ENCODE measurements at regions not wholly inside any gene's neighbourhood (a gene's known extent, or its start where the extent isn't known, plus 50 kb on each side); places are given as distances from the start of the nearest gene placed in this dataset.
"Not testable (repeated sequence)": the region's sequence is repeated elsewhere in the genome, so short reads cannot be mapped to it uniquely, and the experiment has no call there.

DNA sequence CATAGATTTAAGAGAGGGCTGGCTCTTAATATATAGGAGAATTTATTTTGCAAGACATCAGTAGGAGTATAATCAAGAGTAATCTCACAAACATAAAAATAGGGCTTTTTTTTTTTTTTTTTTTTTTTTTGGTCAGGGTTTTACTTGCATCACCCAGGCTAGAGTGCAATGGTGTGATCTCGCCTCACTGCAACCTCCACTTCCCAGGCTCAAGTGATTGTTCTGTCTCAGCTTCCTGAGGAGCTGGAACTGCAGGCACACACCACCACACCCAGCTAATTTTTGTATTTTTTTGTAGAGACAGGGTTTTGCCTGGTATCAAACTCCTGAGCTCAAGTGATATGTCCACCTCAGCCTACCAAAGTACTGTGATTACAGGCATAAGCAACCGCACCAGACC lies 535.3 kb downstream of the CCSER2 start:
- DNase-seq: no peak

DNA sequence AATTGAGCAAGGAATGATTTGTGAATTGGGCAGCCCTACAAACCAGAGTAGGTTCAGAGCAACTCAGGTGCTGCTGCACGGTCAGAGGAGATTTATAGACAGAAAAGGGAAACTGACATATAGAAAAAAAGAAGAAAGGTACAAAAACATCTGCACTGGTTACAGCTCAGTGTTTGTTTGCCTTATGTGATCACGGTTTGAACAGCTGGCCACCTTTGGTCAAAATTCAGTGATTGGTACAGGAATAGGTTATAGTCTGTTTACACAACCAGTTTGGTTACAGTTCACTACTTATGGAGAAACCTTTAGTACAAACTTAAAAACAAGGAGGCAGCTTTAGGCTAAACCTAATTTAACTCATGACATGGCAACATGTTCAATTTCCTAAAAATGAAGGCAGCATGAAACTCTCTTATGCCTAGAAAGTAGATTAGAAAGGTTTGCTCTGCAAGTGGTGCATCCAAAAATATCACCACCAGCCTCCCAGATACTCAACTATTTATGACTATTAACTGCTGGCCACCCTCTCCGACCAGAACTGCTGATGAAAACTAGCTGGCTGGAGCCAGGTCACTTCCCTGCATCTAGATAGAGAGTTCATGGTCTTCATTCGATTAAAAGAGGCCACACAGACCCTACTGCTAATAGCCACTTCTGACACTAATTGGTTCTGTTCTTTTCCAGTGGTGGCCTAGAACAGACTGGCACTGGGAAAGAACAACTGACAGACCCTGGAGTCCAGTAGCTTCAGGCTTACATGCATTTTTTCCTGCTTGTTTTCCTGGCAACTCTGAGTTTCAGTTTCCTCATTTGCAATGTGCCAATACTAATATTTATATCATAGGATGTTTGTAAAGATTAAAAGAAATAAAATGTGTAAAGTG lies 548.0 kb downstream of the CCSER2 start:
- DNase-seq: no peak

DNA sequence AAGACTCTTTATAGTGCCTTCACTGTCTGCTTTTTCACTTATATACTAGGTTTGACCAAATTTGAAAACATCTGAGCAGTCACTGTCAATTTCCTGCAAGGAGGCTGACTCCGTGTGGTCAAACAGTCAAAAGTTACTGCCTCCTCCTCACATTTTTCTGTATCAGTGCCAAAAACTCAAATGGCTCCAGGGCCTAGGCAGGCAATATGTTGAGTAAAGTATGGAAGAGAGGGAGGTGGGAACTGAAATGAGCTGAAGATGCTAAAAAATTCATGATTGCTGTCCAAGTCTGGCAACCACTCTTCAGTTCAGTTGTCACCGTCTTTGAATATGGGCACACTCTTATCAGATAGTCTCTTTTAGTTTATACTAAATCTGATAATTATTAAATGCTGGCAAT lies 551.6 kb downstream of the CCSER2 start:
- DNase-seq: no peak

DNA sequence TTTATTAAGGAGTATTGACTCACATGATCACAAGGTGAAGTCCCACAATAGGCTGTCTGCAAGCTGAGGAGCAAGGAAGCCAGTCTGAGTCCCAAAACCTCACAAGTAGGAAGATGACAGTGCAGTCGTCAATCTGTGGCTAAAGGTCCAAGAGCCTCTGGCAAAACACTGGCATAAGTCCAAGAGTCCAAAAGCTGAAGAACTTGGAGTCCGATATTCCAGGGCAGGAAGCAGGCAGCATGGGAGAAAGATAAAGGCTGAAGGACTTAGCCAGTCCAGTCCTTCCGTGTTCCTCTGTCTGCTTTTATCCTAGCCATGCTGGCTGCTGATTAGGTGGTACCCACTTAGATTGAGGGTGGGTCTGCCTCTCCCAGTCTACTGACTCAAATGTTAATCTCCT lies 553.3 kb downstream of the CCSER2 start:
- not testable (repeated sequence) for DNase-seq

DNA sequence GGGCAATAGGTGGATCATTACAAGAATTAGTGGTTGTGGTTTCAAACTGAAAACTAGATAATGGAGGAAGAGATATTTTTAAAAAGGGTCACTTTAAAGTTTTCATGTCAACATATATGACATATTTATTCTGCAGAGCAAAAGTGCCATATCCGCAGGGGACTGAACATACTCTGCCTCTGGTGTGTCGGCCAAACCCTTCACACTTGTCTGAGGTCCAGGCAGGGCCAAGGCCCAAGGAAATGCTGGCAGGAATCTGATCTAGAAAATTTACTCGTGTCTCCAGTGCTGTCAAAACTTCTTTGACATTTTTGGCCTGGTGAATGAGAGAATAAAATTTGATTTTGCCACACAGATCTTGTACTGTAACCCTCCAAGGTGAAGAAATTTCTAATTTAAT lies 562.3 kb downstream of the CCSER2 start:
- no peak for DNase-seq

DNA sequence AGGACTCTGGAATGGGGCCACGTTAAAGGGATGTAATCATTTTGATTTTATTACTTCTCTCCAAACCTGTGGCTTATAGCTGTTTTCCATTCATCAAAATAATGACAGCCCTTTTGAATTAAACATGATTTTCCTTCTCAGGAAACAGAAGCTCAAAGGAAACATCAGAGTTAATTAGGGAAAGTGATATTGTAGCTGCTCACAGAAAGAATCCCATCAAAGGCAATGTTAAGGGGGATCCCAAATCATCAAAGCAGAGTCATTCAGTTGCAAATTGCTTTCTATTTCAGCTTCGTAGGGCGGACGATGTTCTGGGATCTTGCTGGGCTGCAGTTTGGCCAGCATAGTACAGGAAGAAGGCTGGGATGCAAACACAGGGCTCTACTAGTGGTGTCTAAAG lies 563.2 kb downstream of the CCSER2 start:
- DNase-seq: no peak

DNA sequence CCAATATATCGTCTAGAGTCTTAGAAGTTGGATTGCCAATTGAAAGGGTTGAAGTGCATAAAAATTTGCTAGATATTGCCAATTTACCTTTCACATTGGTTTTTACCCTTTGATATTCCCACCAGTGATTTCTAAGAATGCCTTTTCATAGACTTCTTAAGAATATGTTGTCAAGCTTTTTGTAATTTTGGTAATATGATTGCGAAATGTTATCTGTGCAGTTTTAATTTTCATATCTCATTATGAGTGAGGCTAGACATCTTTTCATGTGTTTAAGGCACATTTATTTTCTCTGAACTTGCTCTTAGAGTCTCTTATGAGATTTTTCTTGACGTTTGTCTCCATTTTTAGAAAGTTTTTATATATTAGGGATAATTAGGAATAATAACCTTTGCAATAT lies 567.2 kb downstream of the CCSER2 start:
- no peak for DNase-seq

DNA sequence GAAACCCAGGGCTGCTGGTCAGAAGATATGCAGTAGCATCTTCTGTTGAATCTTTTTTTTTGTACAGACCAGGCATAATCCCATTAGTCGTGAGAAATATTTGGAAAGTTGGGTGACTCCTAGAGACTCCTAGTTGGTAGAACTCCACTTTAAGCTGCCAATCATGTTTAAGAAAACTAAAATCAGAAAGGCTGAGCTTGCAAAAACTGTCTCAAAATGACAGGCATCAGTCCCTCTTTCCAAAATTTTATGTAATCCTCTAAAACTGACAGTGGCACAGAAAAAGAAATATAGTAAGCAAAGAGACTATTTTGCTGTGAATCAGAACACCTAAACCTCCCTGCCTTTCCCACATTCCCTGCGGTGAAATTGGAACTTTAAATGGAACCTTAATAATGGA lies 568.5 kb downstream of the CCSER2 start:
- no peak for DNase-seq

DNA sequence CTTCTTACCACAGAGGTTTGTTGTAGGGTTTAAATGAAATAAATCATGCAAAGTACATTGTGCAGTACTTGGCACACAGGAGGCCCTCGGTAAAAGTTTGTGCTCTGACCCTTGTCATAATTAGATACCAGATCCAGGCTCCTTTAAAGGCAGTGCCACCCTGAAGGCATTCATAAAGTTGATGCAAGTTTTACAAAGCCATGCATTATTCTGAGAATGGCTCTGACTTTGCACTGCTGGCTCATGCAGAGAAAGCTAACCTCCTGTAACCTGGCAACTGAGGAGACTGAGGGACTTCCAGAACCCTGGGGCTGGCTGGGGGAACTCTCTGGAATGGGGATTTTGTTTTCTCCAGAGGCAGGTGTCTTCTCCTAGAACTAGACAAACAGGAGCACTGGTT lies 570.9 kb downstream of the CCSER2 start:
- DNase-seq: no peak

DNA sequence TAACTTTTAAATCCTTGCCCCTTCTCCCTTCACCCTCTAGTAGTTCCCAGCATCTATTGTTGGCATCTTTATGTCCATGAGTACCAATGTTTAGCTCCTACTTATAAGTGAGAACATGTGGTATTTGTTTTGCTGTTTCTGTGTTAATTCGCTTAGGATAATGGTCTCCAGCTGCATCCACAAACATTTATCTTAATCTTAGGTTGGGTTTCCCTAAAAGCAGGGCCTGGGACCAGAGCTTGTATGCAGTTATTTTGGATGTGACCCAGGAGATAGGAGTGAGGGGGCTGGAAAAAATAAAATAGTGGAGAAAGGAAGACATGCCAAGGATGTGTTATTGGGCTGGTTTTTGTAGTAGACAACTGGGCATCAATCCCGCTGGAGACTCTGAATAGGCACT lies 571.8 kb downstream of the CCSER2 start:
- no peak for DNase-seq

DNA sequence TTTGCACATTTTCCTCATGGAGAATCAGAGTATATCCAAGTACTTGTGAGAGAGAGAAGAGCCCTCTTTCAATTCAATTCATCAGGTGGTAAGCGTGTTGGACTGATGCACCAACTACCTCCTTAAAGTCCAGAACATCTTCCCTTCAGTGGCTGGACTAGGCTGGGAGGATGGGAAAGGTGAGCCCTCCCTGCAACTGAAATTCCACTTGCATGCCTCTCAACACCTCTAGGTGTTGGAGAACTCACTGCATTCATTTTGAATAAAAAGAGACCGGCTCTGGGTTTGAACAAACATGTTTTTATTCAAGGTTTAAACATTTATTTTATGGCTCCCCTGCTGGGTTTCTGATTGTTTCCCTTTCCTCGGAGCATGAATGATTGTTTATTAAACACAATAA lies 573.5 kb downstream of the CCSER2 start:
- DNase-seq: no peak

DNA sequence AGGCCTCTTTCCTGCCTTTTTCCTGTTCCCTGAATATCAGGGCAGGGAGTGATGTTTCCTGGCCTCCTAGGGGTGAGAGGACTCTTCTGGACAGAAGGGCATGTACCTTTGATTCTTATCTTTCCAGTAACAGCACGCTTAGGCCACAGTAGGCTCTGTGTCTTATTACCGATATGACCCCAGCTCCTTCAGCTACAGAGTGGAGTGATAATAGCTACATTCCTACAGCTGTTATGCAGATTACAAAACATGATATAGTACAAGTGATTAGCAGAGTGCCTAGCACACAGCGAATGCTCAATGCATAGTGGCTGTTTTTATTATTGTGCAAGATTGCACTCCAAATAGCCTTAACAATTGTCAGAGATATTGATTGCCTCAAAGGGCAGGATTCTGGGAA lies 574.2 kb downstream of the CCSER2 start:
- no peak for DNase-seq

DNA sequence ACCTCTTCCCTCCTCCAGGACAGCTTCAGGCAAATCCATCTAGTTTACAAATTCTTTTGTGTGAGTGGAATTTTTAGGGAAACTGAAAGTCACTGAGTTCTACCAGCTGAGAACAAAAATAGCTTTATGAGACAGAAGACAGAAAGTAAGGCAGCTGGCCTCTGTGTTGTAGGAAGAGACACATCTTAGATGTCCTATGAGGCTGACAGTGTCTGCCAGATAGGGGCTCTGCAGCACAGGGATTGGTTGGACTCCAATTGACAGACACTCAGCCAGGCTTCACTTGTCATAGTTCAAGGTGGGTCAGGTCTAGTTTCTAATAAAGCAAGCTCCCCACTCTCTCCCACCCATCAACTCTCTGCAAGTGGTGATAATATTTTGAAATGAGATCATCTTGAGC lies 574.9 kb downstream of the CCSER2 start:
- no peak for DNase-seq

DNA sequence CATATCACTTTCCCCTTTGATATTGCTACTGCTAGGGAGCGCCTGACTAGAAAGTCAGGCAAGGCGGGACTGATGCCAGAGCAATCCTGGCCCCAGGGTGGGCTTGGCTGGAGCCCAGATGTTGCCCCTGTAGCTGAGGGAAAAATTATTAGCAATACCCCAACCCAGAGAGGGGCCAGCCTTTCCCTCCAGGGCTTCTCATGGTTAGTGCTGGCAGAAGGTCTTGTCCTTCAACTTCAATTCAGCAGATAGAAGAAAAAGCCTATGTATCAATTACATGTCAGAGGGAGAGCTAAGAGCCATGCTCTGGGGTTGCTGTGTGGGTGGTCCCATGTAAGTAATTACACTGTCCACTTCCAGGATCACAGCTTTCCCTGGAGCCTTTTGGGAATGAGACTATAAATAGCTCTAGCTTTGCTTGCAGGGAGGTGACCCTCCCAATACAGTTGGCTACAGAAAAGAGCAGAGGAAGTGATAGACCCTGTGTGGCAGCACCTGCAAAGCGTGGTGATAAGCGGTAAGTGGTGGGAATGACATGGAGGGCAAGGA lies 579.1 kb downstream of the CCSER2 start:
- DNase-seq: no peak

DNA sequence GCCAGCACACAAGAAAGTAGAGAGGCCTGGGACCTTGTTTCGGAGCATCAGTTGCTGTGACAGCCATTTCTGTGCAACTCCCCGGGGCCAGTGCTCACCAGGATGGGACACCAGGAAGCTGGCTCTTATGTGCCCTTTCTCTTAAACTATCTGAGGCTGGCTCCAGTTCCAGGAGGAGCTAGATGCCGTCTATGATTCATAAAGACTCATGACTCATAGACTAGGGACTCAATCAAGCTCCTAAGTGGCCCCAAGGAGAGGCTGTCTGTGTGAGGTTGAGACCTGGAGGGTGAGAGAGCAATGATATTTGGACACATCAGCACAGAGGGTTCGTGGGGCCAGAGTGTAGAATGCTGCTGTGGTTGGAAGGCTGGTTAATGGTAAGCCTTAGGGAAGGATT lies 580.1 kb downstream of the CCSER2 start:
- no peak for DNase-seq

DNA sequence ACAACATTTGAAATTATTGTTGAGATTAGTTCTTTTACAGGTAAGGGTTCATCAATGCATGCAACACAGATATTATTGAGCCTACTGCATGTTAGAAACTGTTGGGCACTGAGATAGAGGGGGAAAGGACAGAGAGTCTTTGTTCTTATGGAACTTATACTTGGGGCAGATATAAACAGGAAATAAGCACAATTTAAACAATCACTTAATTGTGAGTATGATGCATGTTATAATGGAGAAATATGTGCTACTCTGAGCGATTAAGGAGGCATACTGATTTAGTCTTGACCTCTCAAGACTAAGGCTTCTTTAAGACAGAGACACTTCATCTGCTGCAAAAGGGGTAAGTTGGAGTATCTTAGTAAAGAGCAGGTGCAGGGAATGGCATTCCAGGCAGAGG lies 593.3 kb downstream of the CCSER2 start:
- DNase-seq: no peak

DNA sequence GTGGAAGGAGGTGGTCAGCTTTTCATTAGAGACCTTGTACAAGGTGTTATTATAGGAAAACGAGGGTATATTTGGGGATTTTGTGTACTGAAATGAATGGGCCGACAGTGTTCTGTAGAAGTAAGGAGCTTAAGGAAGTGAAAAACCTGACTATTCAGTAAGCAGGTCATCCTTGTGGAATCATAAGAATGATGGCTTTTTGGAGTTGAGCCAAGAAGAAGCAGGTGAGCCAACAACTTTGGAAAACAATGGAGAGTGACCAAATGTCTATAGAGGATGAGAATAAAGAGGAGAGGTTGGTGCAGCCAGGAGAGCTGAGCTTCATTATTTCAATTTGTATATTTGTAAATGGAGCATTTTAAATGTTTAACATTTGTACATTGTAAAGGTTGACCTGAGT lies 595.7 kb downstream of the CCSER2 start:
- DNase-seq: no peak

DNA sequence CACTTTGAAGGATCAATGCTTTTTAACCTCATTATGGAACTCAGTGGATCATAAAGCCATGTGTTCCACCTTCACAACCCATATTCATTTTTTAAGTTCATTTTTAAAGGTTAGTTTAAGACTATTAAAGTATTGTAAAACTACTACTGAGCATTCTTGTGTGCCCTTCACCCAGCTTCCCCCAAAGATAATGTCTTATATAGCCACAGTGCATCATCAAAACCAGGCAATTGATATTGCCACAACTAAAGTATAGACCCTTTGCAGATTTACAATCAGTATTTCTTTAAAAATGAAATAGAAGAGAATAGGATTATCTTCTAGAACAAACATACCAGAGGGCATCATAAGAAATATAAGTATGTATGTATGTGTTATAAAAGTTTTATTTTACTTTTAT lies 597.1 kb downstream of the CCSER2 start:
- DNase-seq: no peak

DNA sequence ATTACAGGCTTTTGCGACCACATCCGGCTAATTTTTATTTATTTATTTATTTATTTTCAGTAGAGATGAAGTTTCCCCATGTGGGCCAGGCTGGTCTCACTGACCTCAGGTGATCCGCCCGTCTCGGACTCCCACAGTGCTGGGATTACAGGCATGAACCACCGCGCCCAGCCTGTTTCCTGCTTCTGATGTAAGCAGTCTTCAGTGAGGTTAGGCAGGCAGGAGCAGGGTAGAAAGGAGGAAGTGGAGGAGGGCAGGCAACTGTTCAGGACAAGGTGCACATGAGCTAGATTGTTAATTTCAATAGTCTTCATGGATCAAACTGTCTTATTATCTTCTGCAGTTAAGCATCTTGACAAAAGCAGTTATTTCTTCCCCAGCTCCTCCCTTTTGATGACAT lies 605.0 kb downstream of the CCSER2 start:
- no peak for DNase-seq

DNA sequence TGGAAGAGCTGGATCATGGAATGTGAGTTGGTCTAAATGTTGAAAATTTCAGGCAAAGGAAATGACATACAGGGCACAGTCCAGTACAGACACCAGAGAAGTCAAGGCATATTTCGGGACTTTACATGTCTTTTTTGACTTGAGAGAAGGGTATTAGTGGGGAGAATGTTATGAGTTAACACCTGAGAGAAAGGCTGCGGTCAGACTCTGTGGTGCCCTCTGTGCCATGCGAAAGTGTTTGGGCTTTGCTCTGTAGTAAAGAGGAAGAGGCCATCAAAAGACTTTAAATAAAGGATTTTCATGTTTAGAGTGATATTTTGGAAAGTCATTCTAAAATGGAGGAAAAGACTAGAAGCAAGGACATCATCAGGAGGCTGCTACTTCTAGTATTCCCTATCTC lies 607.4 kb downstream of the CCSER2 start:
- DNase-seq: no peak

DNA sequence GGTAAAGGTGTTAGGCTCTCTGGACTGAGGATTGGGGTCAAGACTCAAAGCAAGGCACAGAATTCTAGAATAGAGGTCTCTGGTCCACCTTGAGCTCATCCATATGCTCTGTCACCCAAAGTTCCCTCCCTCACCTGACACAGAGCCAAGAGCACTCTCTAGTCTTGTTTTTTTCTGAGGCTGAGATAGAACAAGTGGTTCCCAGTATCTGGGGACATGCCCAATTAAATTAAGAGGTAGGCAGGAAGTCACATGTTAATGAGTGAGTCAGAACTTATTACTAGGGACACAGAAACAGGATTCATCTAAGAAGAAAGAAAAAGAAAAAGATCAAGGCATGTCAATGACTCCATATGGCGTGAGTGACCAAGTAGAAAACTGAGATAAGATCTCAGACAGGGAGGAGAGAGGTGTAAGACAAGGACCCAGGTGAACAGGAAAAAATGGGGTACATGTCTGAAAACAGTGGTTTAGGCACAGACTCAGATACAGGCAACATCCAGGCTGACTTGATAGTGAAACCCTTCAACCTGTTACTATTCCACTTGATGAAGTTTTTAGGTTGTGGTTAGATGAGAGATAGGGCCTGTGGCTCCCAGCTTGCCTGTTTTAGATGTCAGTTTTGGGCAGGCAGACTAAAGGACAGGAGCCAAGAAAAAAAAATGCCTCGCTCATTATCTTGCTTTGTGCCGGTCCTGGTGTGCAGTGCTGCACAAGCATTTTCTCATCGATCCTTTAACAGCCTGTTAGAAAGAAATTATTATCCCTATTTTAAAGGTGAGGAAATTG lies 609.9 kb downstream of the CCSER2 start:
- no peak for DNase-seq

DNA sequence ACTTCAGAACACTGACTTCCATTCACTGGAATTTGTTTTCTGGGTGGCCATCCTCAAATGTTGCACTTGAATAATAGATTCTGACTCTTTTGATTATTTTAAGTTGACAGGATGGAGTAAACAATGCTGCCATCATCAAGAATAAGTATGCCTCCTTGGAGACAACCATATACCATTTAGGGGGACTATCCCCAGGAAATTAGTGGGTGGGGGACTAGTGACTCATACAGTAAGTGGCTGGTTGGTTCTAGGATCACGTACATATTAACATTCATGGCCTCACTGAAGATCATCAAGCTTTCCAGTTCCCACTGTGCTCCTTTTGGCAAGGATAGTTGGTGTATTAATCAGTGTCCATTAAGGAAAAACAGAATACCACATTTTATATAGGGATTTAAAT lies 615.2 kb downstream of the CCSER2 start:
- DNase-seq: no peak

DNA sequence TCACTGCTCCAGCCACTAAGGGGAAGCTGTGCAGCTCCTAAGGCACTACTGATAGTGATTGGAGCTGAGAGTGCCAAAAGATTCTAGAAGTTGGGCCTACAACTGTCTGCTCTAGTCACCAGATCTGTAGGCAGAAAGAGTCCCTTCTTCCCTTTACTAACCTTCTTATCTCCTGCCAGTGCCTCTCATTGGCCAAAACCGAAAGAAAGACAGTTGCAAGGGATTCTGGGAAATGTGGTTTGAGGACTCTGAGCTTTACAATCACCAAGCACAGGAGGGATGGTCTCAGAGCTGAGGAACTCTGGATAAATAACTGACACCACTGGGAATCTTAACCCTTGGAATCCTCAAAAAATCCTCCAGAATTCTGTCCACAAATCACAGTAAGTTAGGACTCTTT lies 615.8 kb downstream of the CCSER2 start:
- no peak for DNase-seq

DNA sequence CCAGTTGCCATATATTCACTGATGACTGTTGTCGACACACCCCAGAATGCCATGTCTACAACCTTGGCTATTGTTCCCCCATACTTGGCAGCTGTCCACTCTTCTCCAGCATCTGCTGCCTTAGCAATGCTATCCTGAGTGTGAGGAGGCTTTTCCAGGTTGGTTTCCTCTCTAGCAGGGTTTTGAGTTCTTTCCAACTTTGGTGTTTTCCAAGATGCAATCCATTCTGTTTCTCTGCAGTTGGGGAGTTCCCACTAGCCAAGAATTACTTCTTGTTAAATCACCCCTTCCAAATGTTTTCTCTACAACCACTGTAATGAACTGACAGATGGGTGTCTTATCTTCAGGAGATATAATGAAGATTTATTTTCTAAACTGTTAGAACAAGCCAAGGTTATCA lies 617.4 kb downstream of the CCSER2 start:
- DNase-seq: no peak

All from CD4-positive, alpha-beta T cell treated with Interleukin-1 beta for 1 hour (primary cell).